Esophagus muscularis mucosa (tissue), 3 donors: ENCODE measurements at regions not wholly inside any gene's neighbourhood (a gene's known extent, or its start where the extent isn't known, plus 50 kb on each side); places are given as distances from the start of the nearest gene placed in this dataset.

Source experiments
- CTCF ChIP-seq, 3 experiments: fragments of 200-600 bp in 2 of 3; fragments of 450-650 bp in 1 of 3; sonication (generic) in 2 of 3; IDR thresholded peaks; one replicate each; pipeline ENCODE4 v1.5.1; 2017 to 2019; ENCODE audit warnings: antibody characterized with exemption in 3 of 3, mild to moderate bottlenecking in 2 of 3, moderate library complexity in 1 of 3
- EP300 ChIP-seq: sonication (generic); formaldehyde crosslinking; IDR thresholded peaks from one replicate; pipeline ENCODE4 v1.6.1; 2017; ENCODE audit warnings: antibody characterized with exemption

GRCh38 chr6:71678091-71678490 is 208.3 kb upstream of the RIMS1 start:
- TF ChIP-seq CTCF (IDR thresholded peaks at IDR 0.05) (no peak), EP300 (no peak)
